GM12878 (cell line): ENCODE measurements at regions not wholly inside any gene's neighbourhood (a gene's known extent, or its start where the extent isn't known, plus 50 kb on each side); places are given as distances from the start of the nearest gene placed in this dataset.

ENCODE experiments used
- ATAC-seq: fragments of 200-7000 bp; cut with Tn5 transposase; 3 replicates; pipeline ENCODE4 v1.9.1; 2020; ENCODE audit warnings: mild to moderate bottlenecking, moderate library complexity
- BruUV-seq: library from RNA; stranded (reverse); fragments of 400-500 nt; replicated peaks from 2 replicates; lab custom pipeline; 2021; lab: Mats Ljungman, UMichigan
- CTCF ChIA-PET: fragments of 300-600 bp; sonication (Branson Sonifier 250); formaldehyde crosslinking; extraction: SDS; loops from one replicate; lab custom pipeline; 2021; ENCODE audit warnings: inconsistent platforms; lab: Yijun Ruan, JAX
- POLR2A ChIA-PET: fragments of 350-600 bp; formaldehyde crosslinking; extraction: SDS; loops from one replicate; lab custom pipeline; 2021; ENCODE audit warnings: inconsistent platforms; lab: Charles Lee
- RAD21 ChIA-PET: fragments of 300-600 bp; sonication (Branson Sonifier 250); formaldehyde crosslinking; loops from one replicate; lab custom pipeline; 2023; ENCODE audit warnings: antibody characterized with exemption; ENCODE audit not compliant: unreplicated experiment; lab: Charles Lee
- SMC1A ChIA-PET: fragments of 300-600 bp; sonication (Branson Sonifier 250); formaldehyde crosslinking; loops from one replicate; lab custom pipeline; 2023; ENCODE audit not compliant: unreplicated experiment, uncharacterized antibody; lab: Charles Lee
- DNase-seq: peaks from one replicate; pipeline ENCODE4 v3.0.0-alpha.2; 2011; ENCODE audit warnings: low read depth, low spot score
- FAIRE-seq: peaks from 3 replicates; lab custom pipeline; 2011; peaks lifted over from hg19 to GRCh38; lab: Jason Lieb, UNC
- H2AFZ ChIP-seq: 2 replicates; pipeline ENCODE4 v1.6.0; 2011; ENCODE audit warnings: low read depth, low read length, control low read depth; ENCODE audit not compliant: control insufficient read depth
- H3K27ac ChIP-seq: 2 replicates; pipeline ENCODE4 v1.5.1; 2011; ENCODE audit warnings: control low read depth; ENCODE audit not compliant: control insufficient read depth, insufficient read depth
- H3K27me3 ChIP-seq, 2 experiments: replicated peaks in 1 of 2; 2 replicates each; pipeline versions ENCODE4 v1.6.0 to v1.6.1; 2011; ENCODE audit warnings: low read length in 1 of 2; ENCODE audit not compliant: control insufficient read depth in 2 of 2, insufficient read depth in 2 of 2
- H3K36me3 ChIP-seq, 2 experiments: 2 replicates each; pipeline ENCODE4 v1.5.1; 2011; ENCODE audit warnings: low read length in 1 of 2; ENCODE audit not compliant: control insufficient read depth in 2 of 2, insufficient read depth in 2 of 2
- H3K4me1 ChIP-seq: 2 replicates; pipeline ENCODE4 v1.6.1; 2011; ENCODE audit warnings: mild to moderate bottlenecking, low read length, moderate library complexity, mixed read lengths; ENCODE audit not compliant: control insufficient read depth, insufficient read depth
- H3K4me2 ChIP-seq: 2 replicates; pipeline ENCODE4 v1.6.0; 2011; ENCODE audit warnings: control low read depth; ENCODE audit not compliant: control insufficient read depth, insufficient read depth
- H3K4me3 ChIP-seq: fragments of 200-600 bp; sonication (generic); 2 replicates; pipeline ENCODE4 v1.5.1; 2016
- H3K79me2 ChIP-seq: 2 replicates; pipeline ENCODE4 v1.6.0; 2011; ENCODE audit warnings: low read length; ENCODE audit not compliant: control insufficient read depth, insufficient read depth
- H3K9ac ChIP-seq: 2 replicates; pipeline ENCODE4 v1.8.0; 2011; ENCODE audit warnings: low read length, control low read depth, mixed read lengths; ENCODE audit not compliant: control insufficient read depth, insufficient read depth
- H3K9me3 ChIP-seq: replicated peaks from 3 replicates; pipeline ENCODE4 v1.5.1; 2011; ENCODE audit warnings: mild to moderate bottlenecking, low read length; ENCODE audit not compliant: control insufficient read depth, insufficient read depth
- H4K20me1 ChIP-seq: 2 replicates; pipeline ENCODE4 v1.6.0; 2011; ENCODE audit not compliant: control insufficient read depth, insufficient read depth
- CBX3 ChIP-seq: fragments of 200-600 bp; sonication (generic); IDR thresholded peaks from 2 replicates; pipeline ENCODE4 v1.6.1; 2016; ENCODE audit warnings: low read depth, borderline replicate concordance
- CTCF ChIP-seq, 3 experiments: IDR thresholded peaks in 2 of 3; conservative IDR thresholded peaks in 1 of 3; 2 replicates each; pipeline ENCODE4 v1.5.1; 2011; ENCODE audit warnings: low read depth in 3 of 3, low read length in 3 of 3, mild to moderate bottlenecking in 3 of 3, control low read depth in 2 of 3, moderate library complexity in 2 of 3, inconsistent platforms in 1 of 3, mixed read lengths in 1 of 3; ENCODE audit not compliant: control insufficient read depth in 2 of 3, insufficient read depth in 1 of 3; ENCODE audit errors: extremely low read depth in 1 of 3
- HDGF ChIP-seq: fragments of 450-650 bp; IDR thresholded peaks from 2 replicates; pipeline ENCODE4 v1.6.1; 2016; ENCODE audit warnings: antibody characterized with exemption
- IKZF1 ChIP-seq: fragments of 450-650 bp; conservative IDR thresholded peaks from 2 replicates; pipeline ENCODE4 v1.6.1; 2017; ENCODE audit warnings: antibody characterized with exemption, mild to moderate bottlenecking
- KLF5 ChIP-seq: fragments of 450-650 bp; IDR thresholded peaks from 2 replicates; pipeline ENCODE4 v1.6.1; 2014; ENCODE audit warnings: mild to moderate bottlenecking; ENCODE audit not compliant: partially characterized antibody
- RBBP5 ChIP-seq: fragments of 200-600 bp; sonication (generic); conservative IDR thresholded peaks from 2 replicates; pipeline ENCODE4 v1.6.1; 2016
- RUNX3 ChIP-seq: IDR thresholded peaks from 2 replicates; pipeline ENCODE4 v1.6.1; 2012; ENCODE audit warnings: low read length, inconsistent platforms
- TBL1XR1 ChIP-seq: IDR thresholded peaks from 2 replicates; pipeline ENCODE4 v1.6.1; 2012; ENCODE audit warnings: low read depth, low read length, improper control_type of control experiment
- WGBS: methylation state at CpG from one replicate; pipeline ENCODE4 v1.1.6; 2016; ENCODE audit warnings: low lambda C conversion rate; ENCODE audit not compliant: insufficient replicate concordance, insufficient coverage; ENCODE audit errors: missing lambda C conversion rate; 5-methylcytosine and 5-hydroxymethylcytosine counted together
- in situ Hi-C: fragments of 300-500 bp; cut with MboI; formaldehyde crosslinking; loops from 9 replicates; pipeline ENCODE4 v1.14.3; 2018; ENCODE audit warnings: mixed read lengths
- intact Hi-C: fragments of 100-400 bp; cut with micrococcal nuclease; formaldehyde crosslinking; loops from one replicate; pipeline ENCODE4 v1.14.2; 2022; ENCODE audit not compliant: unreplicated experiment
- TF ChIP-seq, protein P1 (sequence below): fragments of 450-650 bp; IDR thresholded peaks from 2 replicates; pipeline ENCODE4 v1.6.1; 2017; ENCODE audit warnings: mild to moderate bottlenecking, moderate library complexity

GRCh38 chr5:2378976-2379375, 372.5 kb downstream of the IRX2 start:
- no peak overlapping the region for H3K4me2 ChIP-seq
- no peaks in the 10 kb centered on the region for H3K27me3 ChIP-seq
- no peaks in the 10 kb centered on the region for H3K79me2 ChIP-seq
- POLR2A ChIA-PET = no interaction called here
- no peak for DNase-seq
- no peak overlapping the region for H3K4me3 ChIP-seq
- 0% methylated on average over 1 of the region's 1 CpG for WGBS
- RAD21 ChIA-PET = no interaction called here
- intact Hi-C loops (no loop called here), in situ Hi-C loops (no loop called here)
- H3K9ac ChIP-seq = no peak overlapping the region
- no peaks in the 10 kb centered on the region for H3K36me3 ChIP-seq
- H3K9me3 ChIP-seq = no peaks in the 10 kb centered on the region; the same call in 2 of the 3 replicates
- H4K20me1 ChIP-seq = no peaks in the 10 kb centered on the region
- CTCF ChIA-PET = no interaction called here
- H3K4me1 ChIP-seq = no peaks in the 10 kb centered on the region
- ATAC-seq = no peak
- SMC1A ChIA-PET = no interaction called here
- FAIRE-seq = no peak
- no peak overlapping the region for H2AFZ ChIP-seq
- BruUV-seq = no TSS peak
- H3K27ac ChIP-seq = no peak overlapping the region
- no peak for TF ChIP-seq CTCF (IDR thresholded peaks at IDR 0.05 in 2 of 3, conservative IDR thresholded peaks at IDR 0.05 in 1 of 3; ENCODE audit: control insufficient read depth in 2 of 3, extremely low read depth in 1 of 3, insufficient read depth in 1 of 3, low read depth in 3 of 3, low read length in 3 of 3)
- TF ChIP-seq TBL1XR1 = no peak
- no peak for TF ChIP-seq RUNX3
- no peak for TF ChIP-seq RBBP5
- TF ChIP-seq HDGF = no peak
- TF ChIP-seq IKZF1 = no peak
- no peak for TF ChIP-seq CBX3
- no peak for TF ChIP-seq KLF5
- TF ChIP-seq, protein P1, sequence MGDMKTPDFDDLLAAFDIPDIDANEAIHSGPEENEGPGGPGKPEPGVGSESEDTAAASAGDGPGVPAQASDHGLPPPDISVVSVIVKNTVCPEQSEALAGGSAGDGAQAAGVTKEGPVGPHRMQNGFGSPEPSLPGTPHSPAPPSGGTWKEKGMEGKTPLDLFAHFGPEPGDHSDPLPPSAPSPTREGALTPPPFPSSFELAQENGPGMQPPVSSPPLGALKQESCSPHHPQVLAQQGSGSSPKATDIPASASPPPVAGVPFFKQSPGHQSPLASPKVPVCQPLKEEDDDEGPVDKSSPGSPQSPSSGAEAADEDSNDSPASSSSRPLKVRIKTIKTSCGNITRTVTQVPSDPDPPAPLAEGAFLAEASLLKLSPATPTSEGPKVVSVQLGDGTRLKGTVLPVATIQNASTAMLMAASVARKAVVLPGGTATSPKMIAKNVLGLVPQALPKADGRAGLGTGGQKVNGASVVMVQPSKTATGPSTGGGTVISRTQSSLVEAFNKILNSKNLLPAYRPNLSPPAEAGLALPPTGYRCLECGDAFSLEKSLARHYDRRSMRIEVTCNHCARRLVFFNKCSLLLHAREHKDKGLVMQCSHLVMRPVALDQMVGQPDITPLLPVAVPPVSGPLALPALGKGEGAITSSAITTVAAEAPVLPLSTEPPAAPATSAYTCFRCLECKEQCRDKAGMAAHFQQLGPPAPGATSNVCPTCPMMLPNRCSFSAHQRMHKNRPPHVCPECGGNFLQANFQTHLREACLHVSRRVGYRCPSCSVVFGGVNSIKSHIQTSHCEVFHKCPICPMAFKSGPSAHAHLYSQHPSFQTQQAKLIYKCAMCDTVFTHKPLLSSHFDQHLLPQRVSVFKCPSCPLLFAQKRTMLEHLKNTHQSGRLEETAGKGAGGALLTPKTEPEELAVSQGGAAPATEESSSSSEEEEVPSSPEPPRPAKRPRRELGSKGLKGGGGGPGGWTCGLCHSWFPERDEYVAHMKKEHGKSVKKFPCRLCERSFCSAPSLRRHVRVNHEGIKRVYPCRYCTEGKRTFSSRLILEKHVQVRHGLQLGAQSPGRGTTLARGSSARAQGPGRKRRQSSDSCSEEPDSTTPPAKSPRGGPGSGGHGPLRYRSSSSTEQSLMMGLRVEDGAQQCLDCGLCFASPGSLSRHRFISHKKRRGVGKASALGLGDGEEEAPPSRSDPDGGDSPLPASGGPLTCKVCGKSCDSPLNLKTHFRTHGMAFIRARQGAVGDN = no peak
